ENCODE measurements at regions not wholly inside any gene's neighbourhood (a gene's known extent, or its start where the extent isn't known, plus 50 kb on each side); places are given as distances from the start of the nearest gene placed in this dataset.

DNA sequence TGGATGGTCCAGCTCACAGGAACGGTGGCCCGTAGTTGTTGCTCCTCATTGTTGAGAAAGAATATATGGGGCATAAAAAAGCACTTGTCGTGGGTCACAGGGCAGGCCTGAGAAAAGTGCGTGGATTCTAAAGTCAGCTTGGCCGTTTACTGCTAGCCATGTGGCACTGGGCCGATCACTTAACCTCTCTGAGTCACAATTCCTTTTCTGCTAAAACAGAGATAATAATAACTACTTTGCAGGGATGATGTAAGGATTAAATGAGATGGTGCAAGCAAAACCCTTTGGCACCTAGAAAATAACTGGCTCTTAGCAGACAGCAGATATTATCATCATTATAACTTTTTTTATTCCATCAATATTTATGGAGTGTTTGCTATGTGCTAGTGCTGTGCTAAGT, 579.7 kb downstream of the CCDC171 start:
- TF ChIP-seq, protein P1, sequence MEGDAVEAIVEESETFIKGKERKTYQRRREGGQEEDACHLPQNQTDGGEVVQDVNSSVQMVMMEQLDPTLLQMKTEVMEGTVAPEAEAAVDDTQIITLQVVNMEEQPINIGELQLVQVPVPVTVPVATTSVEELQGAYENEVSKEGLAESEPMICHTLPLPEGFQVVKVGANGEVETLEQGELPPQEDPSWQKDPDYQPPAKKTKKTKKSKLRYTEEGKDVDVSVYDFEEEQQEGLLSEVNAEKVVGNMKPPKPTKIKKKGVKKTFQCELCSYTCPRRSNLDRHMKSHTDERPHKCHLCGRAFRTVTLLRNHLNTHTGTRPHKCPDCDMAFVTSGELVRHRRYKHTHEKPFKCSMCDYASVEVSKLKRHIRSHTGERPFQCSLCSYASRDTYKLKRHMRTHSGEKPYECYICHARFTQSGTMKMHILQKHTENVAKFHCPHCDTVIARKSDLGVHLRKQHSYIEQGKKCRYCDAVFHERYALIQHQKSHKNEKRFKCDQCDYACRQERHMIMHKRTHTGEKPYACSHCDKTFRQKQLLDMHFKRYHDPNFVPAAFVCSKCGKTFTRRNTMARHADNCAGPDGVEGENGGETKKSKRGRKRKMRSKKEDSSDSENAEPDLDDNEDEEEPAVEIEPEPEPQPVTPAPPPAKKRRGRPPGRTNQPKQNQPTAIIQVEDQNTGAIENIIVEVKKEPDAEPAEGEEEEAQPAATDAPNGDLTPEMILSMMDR (optimal IDR thresholded peaks at IDR 0.05 in 1 of 3, IDR thresholded peaks at IDR 0.05 in 1 of 3, conservative IDR thresholded peaks at IDR 0.05 in 1 of 3; ENCODE audit: extremely low read depth in 1 of 3, insufficient read depth in 2 of 3, low read length in 3 of 3), result no peak
- no peak for TF ChIP-seq EZH2 (IDR thresholded peaks at IDR 0.05; ENCODE audit: low read length)
